DND-41 (cell line): ENCODE measurements at regions not wholly inside any gene's neighbourhood (a gene's known extent, or its start where the extent isn't known, plus 50 kb on each side); places are given as distances from the start of the nearest gene placed in this dataset.

Source experiments
- ATAC-seq: fragments of 200-7000 bp; cut with Tn5 transposase; 3 replicates; pipeline ENCODE4 v1.9.1; 2021; ENCODE audit warnings: low read depth; ENCODE audit not compliant: insufficient read depth
- DNase-seq: peaks from one replicate; pipeline ENCODE4 v3.0.0-alpha.2; 2020
- H2AFZ ChIP-seq: 2 replicates; pipeline ENCODE4 v1.6.0; 2012; ENCODE audit warnings: low read depth, low read length
- H3K27ac ChIP-seq: 2 replicates; pipeline ENCODE4 v1.5.1; 2012; ENCODE audit warnings: low read length, inconsistent platforms
- H3K27me3 ChIP-seq: fragments of 200-600 bp; sonication (generic); 2 replicates; pipeline ENCODE4 v1.6.0; 2012; ENCODE audit warnings: low read length, mild to moderate bottlenecking, inconsistent platforms; ENCODE audit not compliant: insufficient read depth, poor library complexity
- H3K36me3 ChIP-seq: 2 replicates; pipeline ENCODE4 v1.5.1; 2012; ENCODE audit warnings: low read length, inconsistent platforms; ENCODE audit not compliant: insufficient read depth
- H3K4me1 ChIP-seq: 2 replicates; pipeline ENCODE4 v1.5.1; 2012; ENCODE audit warnings: mild to moderate bottlenecking, low read length; ENCODE audit not compliant: insufficient read depth
- H3K4me2 ChIP-seq: 2 replicates; pipeline ENCODE4 v1.6.0; 2012; ENCODE audit warnings: mild to moderate bottlenecking, moderate library complexity, low read length, inconsistent platforms; ENCODE audit not compliant: insufficient read depth
- H3K4me3 ChIP-seq, 2 experiments: fragments of 200-600 bp in 1 of 2; shearing (Covaris generic) in 1 of 2; 2 replicates each; pipeline ENCODE4 v1.5.1; 2012 to 2016; ENCODE audit warnings: inconsistent platforms in 2 of 2, low read length in 2 of 2, mild to moderate bottlenecking in 2 of 2, low read depth in 1 of 2, moderate library complexity in 1 of 2
- H3K79me2 ChIP-seq: 2 replicates; pipeline ENCODE4 v1.6.0; 2012; ENCODE audit warnings: low read length, inconsistent platforms; ENCODE audit not compliant: insufficient read depth
- H3K9ac ChIP-seq: 2 replicates; pipeline ENCODE4 v1.6.0; 2012; ENCODE audit warnings: low read depth, mild to moderate bottlenecking, inconsistent platforms, low read length, moderate library complexity
- H3K9me3 ChIP-seq: 2 replicates; pipeline ENCODE4 v1.5.1; 2012; ENCODE audit warnings: low read length, moderate library complexity, mild to moderate bottlenecking, inconsistent platforms; ENCODE audit not compliant: insufficient read depth, severe bottlenecking
- H4K20me1 ChIP-seq: 2 replicates; pipeline ENCODE4 v1.6.0; 2012; ENCODE audit warnings: low read length; ENCODE audit not compliant: insufficient read depth
- EZH2 ChIP-seq: IDR thresholded peaks from 3 replicates; pipeline ENCODE4 v1.6.1; 2012; ENCODE audit warnings: borderline replicate concordance, low read depth, mild to moderate bottlenecking, moderate library complexity, low read length, inconsistent platforms; ENCODE audit not compliant: severe bottlenecking
- TF ChIP-seq, protein P1 (sequence below): IDR thresholded peaks from 2 replicates; pipeline ENCODE4 v1.5.1; 2012; ENCODE audit warnings: borderline replicate concordance, low read length, moderate library complexity, mild to moderate bottlenecking; ENCODE audit not compliant: poor library complexity, severe bottlenecking; ENCODE audit errors: extremely low read depth

DNA sequence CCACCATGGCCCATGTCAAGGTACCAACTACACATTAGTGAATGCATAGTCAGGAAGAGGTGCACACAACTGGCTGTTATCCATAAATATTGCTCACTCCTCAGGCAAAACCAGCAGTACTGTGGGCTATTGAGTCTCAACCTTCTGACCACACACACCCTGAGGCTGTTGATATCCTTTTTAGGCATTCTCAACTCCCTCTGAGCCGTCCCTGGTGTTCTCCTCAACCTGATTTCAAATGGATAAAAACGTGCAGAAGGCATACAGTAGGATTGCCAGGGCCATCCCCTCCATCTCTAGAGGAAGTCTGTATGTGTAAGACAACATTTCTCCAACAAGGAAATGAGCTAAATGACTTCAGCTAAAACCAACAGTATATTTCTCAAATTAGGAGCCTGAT is 98.7 kb upstream of the KLHL13 start:
- Histone ChIP-seq H3K79me2 (no peaks in the 10 kb centered on the region), H3K4me3 (no peak overlapping the region), H2AFZ (no peak overlapping the region), H4K20me1 (no peaks in the 10 kb centered on the region), H3K4me2 (no peak overlapping the region), H3K4me1 (no peaks in the 10 kb centered on the region), H3K27ac (no peak overlapping the region), H3K9me3 (no peaks in the 10 kb centered on the region), H3K36me3 (no peaks in the 10 kb centered on the region), H3K9ac (no peak overlapping the region), H3K27me3 (no peaks in the 10 kb centered on the region)
- TF ChIP-seq EZH2 = no peak
- TF ChIP-seq, protein P1, sequence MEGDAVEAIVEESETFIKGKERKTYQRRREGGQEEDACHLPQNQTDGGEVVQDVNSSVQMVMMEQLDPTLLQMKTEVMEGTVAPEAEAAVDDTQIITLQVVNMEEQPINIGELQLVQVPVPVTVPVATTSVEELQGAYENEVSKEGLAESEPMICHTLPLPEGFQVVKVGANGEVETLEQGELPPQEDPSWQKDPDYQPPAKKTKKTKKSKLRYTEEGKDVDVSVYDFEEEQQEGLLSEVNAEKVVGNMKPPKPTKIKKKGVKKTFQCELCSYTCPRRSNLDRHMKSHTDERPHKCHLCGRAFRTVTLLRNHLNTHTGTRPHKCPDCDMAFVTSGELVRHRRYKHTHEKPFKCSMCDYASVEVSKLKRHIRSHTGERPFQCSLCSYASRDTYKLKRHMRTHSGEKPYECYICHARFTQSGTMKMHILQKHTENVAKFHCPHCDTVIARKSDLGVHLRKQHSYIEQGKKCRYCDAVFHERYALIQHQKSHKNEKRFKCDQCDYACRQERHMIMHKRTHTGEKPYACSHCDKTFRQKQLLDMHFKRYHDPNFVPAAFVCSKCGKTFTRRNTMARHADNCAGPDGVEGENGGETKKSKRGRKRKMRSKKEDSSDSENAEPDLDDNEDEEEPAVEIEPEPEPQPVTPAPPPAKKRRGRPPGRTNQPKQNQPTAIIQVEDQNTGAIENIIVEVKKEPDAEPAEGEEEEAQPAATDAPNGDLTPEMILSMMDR = no peak
- DNase-seq (no peak), ATAC-seq (no peak)

DNA sequence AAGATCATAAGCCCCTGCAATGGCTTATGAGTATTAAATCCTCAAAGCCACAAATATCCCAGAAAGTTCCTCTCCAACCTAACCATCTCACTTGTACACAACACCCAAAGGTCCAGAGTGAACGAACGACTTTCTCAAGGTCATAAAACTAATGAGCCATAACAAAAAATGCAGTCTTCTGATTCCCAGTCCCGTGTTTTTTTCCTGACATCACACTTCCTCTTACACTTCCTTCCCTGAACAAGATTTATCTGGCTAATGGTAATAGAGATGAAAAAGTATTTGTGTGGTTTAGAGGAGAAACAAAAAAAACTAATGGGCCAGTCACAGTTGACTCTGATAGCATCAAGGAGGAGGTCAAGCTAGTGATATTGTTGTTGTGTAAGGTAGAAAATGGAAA is 99.5 kb upstream of the KLHL13 start:
- Histone ChIP-seq H3K79me2 (no peaks in the 10 kb centered on the region), H2AFZ (no peak overlapping the region), H3K27me3 (no peaks in the 10 kb centered on the region), H3K36me3 (no peaks in the 10 kb centered on the region), H3K4me1 (no peaks in the 10 kb centered on the region), H4K20me1 (no peaks in the 10 kb centered on the region), H3K9me3 (no peaks in the 10 kb centered on the region), H3K9ac (no peak overlapping the region), H3K4me3 (no peak overlapping the region), H3K4me2 (no peak overlapping the region), H3K27ac (no peak overlapping the region)
- DNase-seq = no peak
- no peak for ATAC-seq
- TF ChIP-seq, protein P1 = no peak
- TF ChIP-seq EZH2 = no peak

DNA sequence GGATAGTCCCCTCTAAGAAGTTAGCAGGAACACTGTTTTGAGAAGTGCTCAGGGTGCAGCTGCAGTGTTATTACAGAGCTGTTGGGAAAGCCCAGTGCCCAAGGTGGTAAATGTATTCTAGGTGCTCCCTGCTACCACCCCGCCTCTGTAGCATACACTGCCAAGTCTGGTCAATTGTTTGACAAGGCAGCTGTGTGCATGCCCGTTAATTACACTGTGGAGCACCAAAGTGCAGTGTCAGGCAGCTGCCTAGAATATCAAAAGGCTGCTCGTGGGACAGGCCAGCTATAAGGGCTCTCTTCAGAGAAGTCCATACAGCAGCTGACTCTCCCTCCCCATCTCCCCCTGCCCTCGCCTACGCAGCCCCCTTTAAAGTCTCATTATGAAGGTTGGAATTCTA is 99.9 kb upstream of the KLHL13 start:
- TF ChIP-seq, protein P1 = no peak
- TF ChIP-seq EZH2 = no peak
- Histone ChIP-seq H4K20me1 (no peaks in the 10 kb centered on the region), H3K27me3 (no peaks in the 10 kb centered on the region), H3K79me2 (no peaks in the 10 kb centered on the region), H2AFZ (no peak overlapping the region), H3K9ac (no peak overlapping the region), H3K9me3 (no peaks in the 10 kb centered on the region), H3K4me3 (no peak overlapping the region), H3K4me2 (no peak overlapping the region), H3K36me3 (no peaks in the 10 kb centered on the region), H3K27ac (no peak overlapping the region), H3K4me1 (no peaks in the 10 kb centered on the region)
- ATAC-seq (no peak), DNase-seq (no peak)

DNA sequence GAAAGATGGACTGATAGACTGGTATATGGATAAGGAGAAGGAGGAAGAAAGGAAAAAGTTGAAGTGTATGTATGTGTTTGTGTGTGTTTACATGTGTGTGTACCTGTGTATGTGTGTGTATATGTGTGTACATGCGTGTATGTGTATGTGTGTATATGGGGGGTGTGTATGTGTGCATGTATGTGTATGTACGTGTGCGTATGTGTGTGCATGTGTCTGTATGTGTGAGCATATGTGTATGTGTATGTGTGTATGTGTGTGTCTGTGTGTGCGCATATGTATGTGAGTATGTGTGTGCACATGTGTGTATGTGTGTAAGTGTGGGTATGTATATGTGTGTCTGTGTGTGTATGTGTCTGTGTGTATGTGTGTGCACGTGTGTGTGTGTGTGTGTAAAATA is 101.5 kb upstream of the KLHL13 start:
- ATAC-seq (no peak), DNase-seq (no peak)
- no peaks in the 10 kb centered on the region for H4K20me1 ChIP-seq
- H3K9ac ChIP-seq = no peak overlapping the region
- H3K9me3 ChIP-seq = no peaks in the 10 kb centered on the region
- H2AFZ ChIP-seq = no peak overlapping the region
- H3K4me3 ChIP-seq = no peak overlapping the region
- H3K79me2 ChIP-seq = no peaks in the 10 kb centered on the region
- H3K36me3 ChIP-seq = no peaks in the 10 kb centered on the region
- no peaks in the 10 kb centered on the region for H3K27me3 ChIP-seq
- no peak overlapping the region for H3K4me2 ChIP-seq
- no peak overlapping the region for H3K27ac ChIP-seq
- no peak for TF ChIP-seq EZH2
- TF ChIP-seq, protein P1 = no peak
- no peaks in the 10 kb centered on the region for H3K4me1 ChIP-seq
